Large intestine (tissue), 3 donors: ENCODE measurements at regions not wholly inside any gene's neighbourhood (a gene's known extent, or its start where the extent isn't known, plus 50 kb on each side); places are given as distances from the start of the nearest gene placed in this dataset.
"Not testable (repeated sequence)": the region's sequence is repeated elsewhere in the genome, so short reads cannot be mapped to it uniquely, and the experiment has no call there.

Source experiments
- DNase-seq, 2 donors: peaks; one replicate each; pipeline versions ENCODE4 v3.0.0 to v3.0.0-alpha.2; 2013
- H3K27ac ChIP-seq: one replicate; pipeline ENCODE4 v1.5.1; 2013; ENCODE audit warnings: low read length
- H3K27me3 ChIP-seq: 2 replicates; pipeline ENCODE4 v1.6.1; 2013; ENCODE audit warnings: low read length; ENCODE audit not compliant: control insufficient read depth, insufficient read depth
- H3K36me3 ChIP-seq: 2 replicates; pipeline ENCODE4 v1.6.1; 2013; ENCODE audit warnings: low read length; ENCODE audit not compliant: control insufficient read depth, insufficient read depth
- H3K4me1 ChIP-seq: one replicate; pipeline ENCODE4 v1.6.1; 2013; ENCODE audit warnings: low read length; ENCODE audit not compliant: control insufficient read depth, insufficient read depth
- H3K4me3 ChIP-seq: one replicate; pipeline ENCODE4 v1.5.1; 2013; ENCODE audit warnings: low read length
- H3K9me3 ChIP-seq: one replicate; pipeline ENCODE4 v1.6.1; 2013; ENCODE audit warnings: mild to moderate bottlenecking, low read depth, low read length, moderate library complexity; ENCODE audit not compliant: control insufficient read depth
- WGBS: methylation state at CpG from one replicate; pipeline ENCODE4 v1.1.5; 2013; ENCODE audit warnings: low lambda C conversion rate; ENCODE audit not compliant: insufficient coverage; 5-methylcytosine and 5-hydroxymethylcytosine counted together

GRCh38 chr6:170090561-170090960, 200.3 kb downstream of the DLL1 start:
- DNase-seq: no peak
- WGBS: 81% methylated on average over 6 of the region's 12 CpGs
- H3K36me3 ChIP-seq: no peaks in the 10 kb centered on the region
- H3K9me3 ChIP-seq: peaks cover 14% of the 10 kb centered on the region
- no peak overlapping the region for H3K4me3 ChIP-seq
- no peaks in the 10 kb centered on the region for H3K4me1 ChIP-seq
- no peak overlapping the region for H3K27ac ChIP-seq
- H3K27me3 ChIP-seq: no peaks in the 10 kb centered on the region

GRCh38 chr6:170089963-170090362, 200.9 kb downstream of the DLL1 start:
- H3K4me1 ChIP-seq: no peaks in the 10 kb centered on the region
- no peak overlapping the region for H3K4me3 ChIP-seq
- H3K27me3 ChIP-seq: no peaks in the 10 kb centered on the region
- WGBS: 80% methylated on average over 1 of the region's 11 CpGs
- no peaks in the 10 kb centered on the region for H3K36me3 ChIP-seq
- peaks cover 14% of the 10 kb centered on the region for H3K9me3 ChIP-seq
- no peak overlapping the region for H3K27ac ChIP-seq
- DNase-seq: no peak

GRCh38 chr6:170088582-170088955, 202.3 kb downstream of the DLL1 start:
- Histone ChIP-seq H3K4me3 (no peak overlapping the region), H3K27me3 (no peaks in the 10 kb centered on the region), H3K9me3 (peaks cover 14% of the 10 kb centered on the region), H3K27ac (no peak overlapping the region), H3K36me3 (no peaks in the 10 kb centered on the region), H3K4me1 (no peaks in the 10 kb centered on the region)
- no CpG with 5 or more reads among the region's 20 CpGs for WGBS
- no peak for DNase-seq

GRCh38 chr6:170087941-170088581, 202.8 kb downstream of the DLL1 start:
- DNase-seq: no peak
- no peaks in the 10 kb centered on the region for H3K4me1 ChIP-seq
- H3K4me3 ChIP-seq: no peak overlapping the region
- no peak overlapping the region for H3K27ac ChIP-seq
- peaks cover 14% of the 10 kb centered on the region for H3K9me3 ChIP-seq
- WGBS: no CpG with 5 or more reads among the region's 36 CpGs
- H3K27me3 ChIP-seq: no peaks in the 10 kb centered on the region
- H3K36me3 ChIP-seq: no peaks in the 10 kb centered on the region

GRCh38 chr6:170087421-170087780, 203.5 kb downstream of the DLL1 start:
- H3K27me3 ChIP-seq: not testable (repeated sequence)

GRCh38 chr6:170086639-170087420, 204.0 kb downstream of the DLL1 start:
- Histone ChIP-seq H3K27ac (no peak overlapping the region), H3K4me1 (no peaks in the 10 kb centered on the region), H3K36me3 (no peaks in the 10 kb centered on the region), H3K4me3 (no peak overlapping the region), H3K9me3 (peaks cover 5% of the 10 kb centered on the region), H3K27me3 (no peaks in the 10 kb centered on the region)
- 98% methylated on average over 9 of the region's 49 CpGs for WGBS
- DNase-seq: no peak

More at GRCh38 chr6:170087421-170087780, 203.5 kb downstream of the DLL1 start:
- not testable (repeated sequence) for H3K27ac ChIP-seq, H3K36me3 ChIP-seq, H3K4me3 ChIP-seq, H3K9me3 ChIP-seq, DNase-seq, H3K4me1 ChIP-seq
- no CpG with 5 or more reads among the region's 25 CpGs for WGBS

- Histone ChIP-seq H3K27ac (no peak overlapping the region), H3K27me3 (no peaks in the 10 kb centered on the region), H3K36me3 (no peaks in the 10 kb centered on the region), H3K4me1 (no peaks in the 10 kb centered on the region), H3K9me3 (peaks cover 5% of the 10 kb centered on the region), H3K4me3 (no peak overlapping the region)
- no CpG with 5 or more reads among the region's 26 CpGs for WGBS
- no peak for DNase-seq
Measured at GRCh38 chr6:170085475-170086401, 205.1 kb downstream of the DLL1 start.

GRCh38 chr6:170084166-170084730, 206.6 kb downstream of the DLL1 start:
- Histone ChIP-seq H3K27ac (no peak overlapping the region), H3K4me1 (no peaks in the 10 kb centered on the region), H3K4me3 (no peak overlapping the region), H3K36me3 (no peaks in the 10 kb centered on the region), H3K9me3 (peaks cover 5% of the 10 kb centered on the region), H3K27me3 (no peaks in the 10 kb centered on the region)
- DNase-seq: no peak
- WGBS: no CpG with 5 or more reads among the region's 21 CpGs

GRCh38 chr6:170083236-170084051, 207.4 kb downstream of the DLL1 start:
- H3K36me3 ChIP-seq: no peaks in the 10 kb centered on the region
- H3K27ac ChIP-seq: no peak overlapping the region
- H3K4me1 ChIP-seq: no peaks in the 10 kb centered on the region
- 71% methylated on average over 1 of the region's 33 CpGs for WGBS
- peaks cover 5% of the 10 kb centered on the region for H3K9me3 ChIP-seq
- no peak for DNase-seq
- H3K27me3 ChIP-seq: no peaks in the 10 kb centered on the region
- no peak overlapping the region for H3K4me3 ChIP-seq
